GM18498 (cell line): ENCODE measurements at regions not wholly inside any gene's neighbourhood (a gene's known extent, or its start where the extent isn't known, plus 50 kb on each side); places are given as distances from the start of the nearest gene placed in this dataset.

Experiments used
- ATAC-seq: cut with Tn5 transposase; IDR thresholded peaks from one replicate; pipeline ENCODE4 v1.9.1; 2021; ENCODE audit warnings: mild to moderate bottlenecking, moderate library complexity; ENCODE audit not compliant: unreplicated experiment

- no peak for ATAC-seq
These were observed 213.9 kb downstream of the SOX4 start for GRCh38 chr6:21807299-21808044.

GRCh38 chr6:21808045-21808470 lies 214.5 kb downstream of the SOX4 start:
- no peak for ATAC-seq

GRCh38 chr6:21808551-21809242 lies 215.1 kb downstream of the SOX4 start:
- no peak for ATAC-seq

- no peak for ATAC-seq
These were observed 217.9 kb downstream of the SOX4 start for GRCh38 chr6:21811484-21811883.

- ATAC-seq = no peak
These were observed 222.7 kb downstream of the SOX4 start for GRCh38 chr6:21816231-21816630.

GRCh38 chr6:21820442-21820841 lies 226.9 kb downstream of the SOX4 start:
- no peak for ATAC-seq

GRCh38 chr6:21823371-21823770 lies 229.8 kb downstream of the SOX4 start:
- no peak for ATAC-seq

- ATAC-seq = no peak
These were observed 231.1 kb downstream of the SOX4 start for GRCh38 chr6:21824431-21825177.

- ATAC-seq = no peak
These were observed 232.5 kb downstream of the SOX4 start for GRCh38 chr6:21826023-21826422.

GRCh38 chr6:21826904-21827303 lies 233.4 kb downstream of the SOX4 start:
- no peak for ATAC-seq

- no peak for ATAC-seq
These were observed 234.1 kb downstream of the SOX4 start for GRCh38 chr6:21827425-21828202.

- no peak for ATAC-seq
These were observed 235.2 kb downstream of the SOX4 start for GRCh38 chr6:21828704-21829103.

- no peak for ATAC-seq
These were observed 235.6 kb downstream of the SOX4 start for GRCh38 chr6:21829126-21829525.

GRCh38 chr6:21831521-21832291 lies 238.2 kb downstream of the SOX4 start:
- ATAC-seq = no peak

- no peak for ATAC-seq
These were observed 242.7 kb downstream of the SOX4 start for GRCh38 chr6:21836277-21836676.

GRCh38 chr6:21836772-21837425 lies 243.3 kb downstream of the SOX4 start:
- no peak for ATAC-seq

GRCh38 chr6:21840428-21840827 lies 246.9 kb downstream of the SOX4 start:
- no peak for ATAC-seq

GRCh38 chr6:21842875-21843645 lies 249.5 kb downstream of the SOX4 start:
- ATAC-seq = no peak
